GM13977 (cell line): ENCODE measurements at regions not wholly inside any gene's neighbourhood (a gene's known extent, or its start where the extent isn't known, plus 50 kb on each side); places are given as distances from the start of the nearest gene placed in this dataset.

Experiments
- DNase-seq: peaks from one replicate; pipeline ENCODE4 v3.0.0; 2012; ENCODE audit warnings: low spot score
- CTCF ChIP-seq: IDR thresholded peaks from 2 replicates; pipeline ENCODE4 v1.5.1; 2012; ENCODE audit warnings: mild to moderate bottlenecking, control low read depth; ENCODE audit not compliant: insufficient read depth; ENCODE audit errors: extremely low read depth, missing control alignments
- in situ Hi-C: fragments of 300-500 bp; cut with MboI; formaldehyde crosslinking; loops from one replicate; pipeline ENCODE4 v1.12.0; 2022; ENCODE audit warnings: low sequenced_read_pairs, low pct_unique_long_range_greater_than_20kb, mixed read lengths, inconsistent platforms; ENCODE audit not compliant: unreplicated experiment

DNA sequence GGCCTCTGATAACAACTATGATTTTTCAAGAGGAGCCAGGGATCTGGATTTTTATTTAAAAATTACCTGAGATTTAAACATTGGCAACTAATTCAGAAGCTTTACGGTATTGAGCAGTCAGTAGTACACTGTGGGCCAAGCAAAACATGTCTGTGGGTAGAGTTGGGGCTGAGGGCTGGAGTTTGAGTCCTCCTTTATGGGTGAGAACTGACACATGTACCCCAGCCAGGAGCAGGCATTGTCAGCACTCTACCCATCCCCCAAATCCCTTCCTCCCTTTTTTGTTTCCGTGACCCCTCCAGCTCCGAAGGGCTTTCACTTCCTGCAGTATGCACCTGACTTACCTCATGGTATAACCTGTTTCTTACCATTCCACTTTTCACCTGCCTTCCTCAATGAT is 131.4 kb downstream of the SNX5 start:
- no peak for TF ChIP-seq CTCF
- DNase-seq, result no peak
- in situ Hi-C loops, result no loop called here

- in situ Hi-C loops, result no loop called here
- TF ChIP-seq CTCF, result no peak
- DNase-seq, result no peak
Observed at GRCh38 chr20:17836303-17836861, 132.2 kb downstream of the SNX5 start.

DNA sequence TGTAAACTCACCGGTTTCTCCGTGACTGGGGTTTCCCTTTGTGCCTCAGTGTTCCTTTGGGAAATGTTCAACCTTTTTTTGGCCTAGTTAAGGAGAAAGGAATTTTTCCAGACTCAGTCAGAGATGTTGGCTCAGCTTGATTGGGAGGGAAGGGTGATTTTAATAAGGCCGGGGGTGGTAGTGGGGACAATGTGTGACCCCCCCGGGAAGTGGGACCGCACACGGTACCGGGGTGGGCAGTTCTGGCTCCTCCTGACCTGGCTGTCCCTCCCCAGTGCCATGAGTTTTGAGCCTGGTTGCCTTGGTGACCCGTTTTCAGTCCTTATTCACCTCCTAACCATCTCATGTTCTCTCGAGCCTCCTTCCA is 132.7 kb downstream of the SNX5 start:
- TF ChIP-seq CTCF, result no peak
- in situ Hi-C loops, result no loop called here
- DNase-seq, result no peak

DNA sequence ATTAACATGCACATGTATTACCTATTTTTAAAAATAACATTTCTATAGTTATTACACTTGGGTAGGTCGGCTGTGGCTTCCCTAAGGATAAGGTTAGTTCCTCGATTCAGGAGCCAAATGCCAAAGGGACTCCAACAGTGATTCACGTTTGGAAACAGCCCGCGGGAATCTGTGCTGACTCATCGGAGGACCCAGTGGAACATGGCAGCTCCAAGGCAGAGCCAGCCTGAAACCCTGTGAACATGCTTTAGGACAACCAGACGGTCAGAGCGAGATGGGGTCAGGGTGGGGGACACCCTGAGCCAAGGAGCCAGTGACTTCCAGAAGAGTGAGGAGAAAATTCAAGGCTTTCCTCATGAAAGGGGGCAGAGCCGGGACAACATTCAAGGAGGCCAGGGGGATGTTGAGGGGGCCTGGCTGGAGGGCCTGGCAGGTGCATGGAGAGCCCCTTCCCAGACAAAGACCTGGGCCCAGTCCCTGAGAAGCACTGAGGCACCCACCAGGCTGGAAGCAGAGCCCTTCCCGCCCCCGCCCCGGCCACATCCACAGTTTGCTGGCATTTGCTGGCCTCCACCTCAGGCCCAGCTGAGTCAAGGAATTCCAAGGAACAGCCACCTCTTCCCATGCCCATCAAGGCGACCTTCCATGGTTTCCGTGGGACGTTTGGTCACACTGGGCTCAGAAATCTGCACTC is 133.2 kb downstream of the SNX5 start:
- in situ Hi-C loops, result no loop called here
- no peak for TF ChIP-seq CTCF

GRCh38 chr20:17834804-17835203 is 133.8 kb downstream of the SNX5 start:
- TF ChIP-seq CTCF, result no peak
- DNase-seq, result no peak
- in situ Hi-C loops, result no loop called here

More for the DNA sequence above, 133.2 kb downstream of the SNX5 start:
- DNase-seq, result no peak

- no peak for TF ChIP-seq CTCF
- no peak for DNase-seq
- in situ Hi-C loops, result no loop called here
Observed at GRCh38 chr20:17833036-17833674, 133.4 kb downstream of the BANF2 start.
